GM13977 (cell line): ENCODE measurements at regions not wholly inside any gene's neighbourhood (a gene's known extent, or its start where the extent isn't known, plus 50 kb on each side); places are given as distances from the start of the nearest gene placed in this dataset.
"Not testable (repeated sequence)": the region's sequence is repeated elsewhere in the genome, so short reads cannot be mapped to it uniquely, and the experiment has no call there.

Experiments used
- DNase-seq: peaks from one replicate; pipeline ENCODE4 v3.0.0; 2012; ENCODE audit warnings: low spot score
- in situ Hi-C: fragments of 300-500 bp; cut with MboI; formaldehyde crosslinking; loops from one replicate; pipeline ENCODE4 v1.12.0; 2022; ENCODE audit warnings: low sequenced_read_pairs, low pct_unique_long_range_greater_than_20kb, mixed read lengths, inconsistent platforms; ENCODE audit not compliant: unreplicated experiment
- TF ChIP-seq, protein P1 (sequence below): IDR thresholded peaks from 2 replicates; pipeline ENCODE4 v1.5.1; 2012; ENCODE audit warnings: mild to moderate bottlenecking, control low read depth; ENCODE audit not compliant: insufficient read depth; ENCODE audit errors: extremely low read depth, missing control alignments

DNA sequence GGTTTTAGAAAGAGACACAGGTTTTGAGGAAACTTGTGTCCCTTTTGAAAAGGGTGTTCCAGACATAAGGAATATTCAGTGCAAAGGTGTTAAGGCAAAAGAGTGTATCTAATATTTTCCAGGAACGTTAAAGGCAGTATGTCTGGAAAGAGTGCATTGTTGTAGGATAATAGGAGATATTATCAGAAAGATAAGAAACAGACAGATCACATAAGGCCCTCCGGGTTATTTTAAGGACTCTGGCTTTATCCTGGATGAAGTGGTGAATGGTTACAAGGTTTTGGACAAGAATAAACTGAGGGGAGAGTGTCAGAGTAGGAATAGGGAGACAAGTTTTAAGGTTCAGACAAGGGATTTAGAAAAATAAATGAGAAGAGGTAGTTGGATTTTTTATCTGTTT lies 493.7 kb upstream of the GRM7 start:
- TF ChIP-seq, protein P1, sequence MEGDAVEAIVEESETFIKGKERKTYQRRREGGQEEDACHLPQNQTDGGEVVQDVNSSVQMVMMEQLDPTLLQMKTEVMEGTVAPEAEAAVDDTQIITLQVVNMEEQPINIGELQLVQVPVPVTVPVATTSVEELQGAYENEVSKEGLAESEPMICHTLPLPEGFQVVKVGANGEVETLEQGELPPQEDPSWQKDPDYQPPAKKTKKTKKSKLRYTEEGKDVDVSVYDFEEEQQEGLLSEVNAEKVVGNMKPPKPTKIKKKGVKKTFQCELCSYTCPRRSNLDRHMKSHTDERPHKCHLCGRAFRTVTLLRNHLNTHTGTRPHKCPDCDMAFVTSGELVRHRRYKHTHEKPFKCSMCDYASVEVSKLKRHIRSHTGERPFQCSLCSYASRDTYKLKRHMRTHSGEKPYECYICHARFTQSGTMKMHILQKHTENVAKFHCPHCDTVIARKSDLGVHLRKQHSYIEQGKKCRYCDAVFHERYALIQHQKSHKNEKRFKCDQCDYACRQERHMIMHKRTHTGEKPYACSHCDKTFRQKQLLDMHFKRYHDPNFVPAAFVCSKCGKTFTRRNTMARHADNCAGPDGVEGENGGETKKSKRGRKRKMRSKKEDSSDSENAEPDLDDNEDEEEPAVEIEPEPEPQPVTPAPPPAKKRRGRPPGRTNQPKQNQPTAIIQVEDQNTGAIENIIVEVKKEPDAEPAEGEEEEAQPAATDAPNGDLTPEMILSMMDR = no peak
- no peak for DNase-seq
- in situ Hi-C loops = no loop called here

DNA sequence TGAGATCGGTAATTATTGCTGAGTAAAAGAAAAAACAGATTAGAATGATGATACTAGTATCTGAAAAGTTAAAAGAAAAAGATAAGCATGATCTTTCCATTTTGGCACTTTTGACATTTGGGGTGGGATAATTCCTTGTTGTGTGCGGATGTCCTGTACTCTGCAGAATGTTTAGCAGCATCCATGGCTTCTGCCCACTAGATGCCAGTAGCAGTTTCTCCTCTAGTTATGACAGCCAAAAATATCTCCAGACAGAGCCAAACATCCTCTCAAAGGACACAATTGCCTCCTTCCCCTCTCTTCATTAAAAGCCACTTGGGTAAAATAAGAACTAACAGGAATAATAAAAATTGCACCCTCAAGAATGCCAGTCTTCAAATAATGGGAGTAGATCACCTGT lies 468.8 kb upstream of the GRM7 start:
- TF ChIP-seq, protein P1 = no peak
- in situ Hi-C loops = no loop called here
- DNase-seq = no peak

DNA sequence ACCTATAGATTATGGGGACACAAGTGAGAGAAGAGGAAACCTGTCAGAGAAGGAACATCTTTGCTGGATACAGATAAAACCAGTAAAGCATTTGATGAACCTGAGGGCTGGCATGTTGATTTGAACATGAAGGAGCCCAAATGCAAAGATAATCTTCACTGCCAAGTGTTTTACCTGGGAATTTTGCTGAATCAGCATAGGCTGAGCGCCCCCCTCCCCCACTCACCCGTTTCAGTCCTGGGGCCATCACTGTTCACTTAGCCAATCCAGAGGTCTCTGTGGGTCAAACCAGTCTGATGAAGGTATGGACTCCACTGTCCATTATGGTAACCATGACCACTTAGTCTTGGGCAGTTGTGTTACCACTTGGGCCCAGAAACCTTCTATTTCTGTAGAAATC lies 466.0 kb upstream of the GRM7 start:
- in situ Hi-C loops = no loop called here
- DNase-seq = no peak
- TF ChIP-seq, protein P1 = no peak

- in situ Hi-C loops = no loop called here
- no peak for DNase-seq
- TF ChIP-seq, protein P1 = no peak
These were observed 464.3 kb upstream of the GRM7 start for GRCh38 chr3:6396631-6397030.

DNA sequence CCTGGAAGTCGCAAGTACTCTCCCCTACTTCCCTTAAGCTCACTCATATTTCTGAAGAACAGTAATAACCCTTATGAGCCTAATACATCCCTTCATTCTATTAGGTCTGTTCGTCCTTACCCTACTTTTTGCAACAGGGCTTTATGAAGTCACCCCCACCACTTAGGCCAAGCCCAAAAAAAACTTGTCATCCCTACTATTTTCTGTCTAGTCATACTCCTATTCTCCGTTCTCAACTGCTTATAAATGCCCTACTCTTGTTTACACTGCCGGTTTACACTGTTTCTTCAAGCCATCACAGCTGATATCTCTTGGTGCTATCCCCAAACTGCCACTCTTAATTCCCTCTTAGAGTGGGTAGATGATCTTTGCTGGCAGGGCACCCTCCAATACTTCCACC lies 458.2 kb upstream of the GRM7 start:
- DNase-seq, in situ Hi-C loops: not testable (repeated sequence)

DNA sequence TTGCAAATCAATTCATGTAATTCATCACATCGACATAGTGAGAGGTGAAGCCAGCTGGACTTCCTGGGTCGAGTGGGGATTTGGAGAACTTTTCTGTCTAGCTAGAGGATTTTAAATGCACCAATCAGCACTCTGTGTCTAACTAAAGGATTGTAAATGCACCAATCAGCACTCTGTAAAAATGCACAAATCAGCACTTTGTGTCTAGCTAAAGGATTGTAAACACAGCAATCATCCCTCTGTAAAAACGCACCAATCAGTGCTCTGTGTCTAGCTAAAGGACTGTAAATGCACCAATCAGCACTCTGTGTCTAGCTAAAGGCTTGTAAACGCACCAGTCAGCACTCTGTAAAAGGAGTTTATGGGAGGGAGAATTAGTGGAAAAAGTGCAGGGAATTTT lies 454.0 kb upstream of the GRM7 start:
- in situ Hi-C loops = not testable (repeated sequence)

GRCh38 chr3:6416049-6416661 lies 444.8 kb upstream of the GRM7 start:
- in situ Hi-C loops = no loop called here
- TF ChIP-seq, protein P1 = no peak
- no peak for DNase-seq

More for the DNA sequence above, 454.0 kb upstream of the GRM7 start:
- DNase-seq = not testable (repeated sequence)

DNA sequence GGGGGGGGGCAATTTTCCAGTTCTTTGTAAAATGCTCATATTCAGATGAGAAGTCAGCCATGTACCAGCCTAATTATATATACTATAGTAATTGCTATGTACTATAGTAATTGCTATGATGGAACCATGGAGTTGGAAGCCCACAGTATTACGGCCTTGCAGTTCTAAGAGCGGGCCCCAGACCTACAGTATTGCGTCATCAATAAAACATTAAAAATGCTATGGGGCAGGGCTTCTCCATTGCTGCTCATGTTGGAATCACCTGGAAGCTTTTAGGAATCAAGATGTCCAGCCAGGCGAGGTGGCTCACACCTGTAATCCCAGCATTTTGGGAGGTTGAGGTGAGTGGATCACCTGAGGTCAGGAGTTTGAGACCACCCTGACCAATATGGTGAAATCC lies 443.7 kb upstream of the GRM7 start:
- in situ Hi-C loops = no loop called here
- TF ChIP-seq, protein P1 = no peak
- no peak for DNase-seq
